K562 (cell line): ENCODE measurements at regions not wholly inside any gene's neighbourhood (a gene's known extent, or its start where the extent isn't known, plus 50 kb on each side); places are given as distances from the start of the nearest gene placed in this dataset.

Source experiments
- YY1 ChIP-seq, 3 experiments: IDR thresholded peaks; 2 replicates each; pipeline ENCODE4 v1.6.1; 2011; ENCODE audit warnings: low read length in 2 of 3, mild to moderate bottlenecking in 2 of 3, moderate library complexity in 2 of 3, borderline replicate concordance in 1 of 3, control low read depth in 1 of 3, low read depth in 1 of 3; ENCODE audit not compliant: insufficient read depth in 3 of 3, insufficient replicate concordance in 2 of 3, control insufficient read depth in 1 of 3, insufficient read length in 1 of 3; ENCODE audit errors: extremely low read depth in 1 of 3
- TF ChIP-seq, protein P1 (sequence below): fragments of 250-450 bp; sonication (Bioruptor Pico); IDR thresholded peaks from 2 replicates; pipeline ENCODE4 v1.4.0; 2020; ENCODE audit warnings: mild to moderate bottlenecking, moderate library complexity, borderline replicate concordance
- TF ChIP-seq, protein P2 (sequence below): fragments of 450-650 bp; formaldehyde crosslinking; IDR thresholded peaks from 2 replicates; pipeline ENCODE4 v1.4.0; 2020; ENCODE audit warnings: mild to moderate bottlenecking, moderate library complexity
- TF ChIP-seq, protein P3 (sequence below): fragments of 250-450 bp; sonication (Bioruptor Pico); IDR thresholded peaks from 2 replicates; pipeline ENCODE4 v1.5.0; 2021
- TF ChIP-seq, protein P4 (sequence below): fragments of 250-450 bp; sonication (Bioruptor Pico); IDR thresholded peaks from 2 replicates; pipeline ENCODE4 v1.5.0; 2020; ENCODE audit warnings: mild to moderate bottlenecking

DNA sequence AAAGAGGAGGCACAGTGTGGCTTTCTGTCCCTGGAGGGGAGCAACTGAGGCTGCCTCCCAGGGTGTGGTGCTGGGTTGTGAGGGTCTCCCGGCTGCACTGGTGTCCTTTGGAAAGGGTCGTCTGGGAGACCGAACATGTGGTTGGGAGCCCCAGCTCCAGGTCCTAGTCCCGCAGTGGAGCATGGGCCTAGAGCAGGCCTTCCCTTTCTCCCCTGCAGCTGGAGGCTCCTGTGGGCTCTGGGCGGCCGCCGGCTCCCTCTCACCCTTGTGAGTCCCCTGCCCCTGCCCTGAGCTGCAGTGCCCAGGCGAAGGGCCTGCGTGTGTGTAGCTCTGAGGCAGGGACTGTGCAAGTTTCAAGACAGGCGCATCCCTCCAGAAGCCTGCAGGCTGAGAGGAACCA, 1492.7 kb downstream of the BRD1 start (continued):
- TF ChIP-seq, protein P1, sequence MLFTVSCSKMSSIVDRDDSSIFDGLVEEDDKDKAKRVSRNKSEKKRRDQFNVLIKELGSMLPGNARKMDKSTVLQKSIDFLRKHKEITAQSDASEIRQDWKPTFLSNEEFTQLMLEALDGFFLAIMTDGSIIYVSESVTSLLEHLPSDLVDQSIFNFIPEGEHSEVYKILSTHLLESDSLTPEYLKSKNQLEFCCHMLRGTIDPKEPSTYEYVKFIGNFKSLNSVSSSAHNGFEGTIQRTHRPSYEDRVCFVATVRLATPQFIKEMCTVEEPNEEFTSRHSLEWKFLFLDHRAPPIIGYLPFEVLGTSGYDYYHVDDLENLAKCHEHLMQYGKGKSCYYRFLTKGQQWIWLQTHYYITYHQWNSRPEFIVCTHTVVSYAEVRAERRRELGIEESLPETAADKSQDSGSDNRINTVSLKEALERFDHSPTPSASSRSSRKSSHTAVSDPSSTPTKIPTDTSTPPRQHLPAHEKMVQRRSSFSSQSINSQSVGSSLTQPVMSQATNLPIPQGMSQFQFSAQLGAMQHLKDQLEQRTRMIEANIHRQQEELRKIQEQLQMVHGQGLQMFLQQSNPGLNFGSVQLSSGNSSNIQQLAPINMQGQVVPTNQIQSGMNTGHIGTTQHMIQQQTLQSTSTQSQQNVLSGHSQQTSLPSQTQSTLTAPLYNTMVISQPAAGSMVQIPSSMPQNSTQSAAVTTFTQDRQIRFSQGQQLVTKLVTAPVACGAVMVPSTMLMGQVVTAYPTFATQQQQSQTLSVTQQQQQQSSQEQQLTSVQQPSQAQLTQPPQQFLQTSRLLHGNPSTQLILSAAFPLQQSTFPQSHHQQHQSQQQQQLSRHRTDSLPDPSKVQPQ (CRISPR knock-in tag) = no peak
- TF ChIP-seq, protein P2, sequence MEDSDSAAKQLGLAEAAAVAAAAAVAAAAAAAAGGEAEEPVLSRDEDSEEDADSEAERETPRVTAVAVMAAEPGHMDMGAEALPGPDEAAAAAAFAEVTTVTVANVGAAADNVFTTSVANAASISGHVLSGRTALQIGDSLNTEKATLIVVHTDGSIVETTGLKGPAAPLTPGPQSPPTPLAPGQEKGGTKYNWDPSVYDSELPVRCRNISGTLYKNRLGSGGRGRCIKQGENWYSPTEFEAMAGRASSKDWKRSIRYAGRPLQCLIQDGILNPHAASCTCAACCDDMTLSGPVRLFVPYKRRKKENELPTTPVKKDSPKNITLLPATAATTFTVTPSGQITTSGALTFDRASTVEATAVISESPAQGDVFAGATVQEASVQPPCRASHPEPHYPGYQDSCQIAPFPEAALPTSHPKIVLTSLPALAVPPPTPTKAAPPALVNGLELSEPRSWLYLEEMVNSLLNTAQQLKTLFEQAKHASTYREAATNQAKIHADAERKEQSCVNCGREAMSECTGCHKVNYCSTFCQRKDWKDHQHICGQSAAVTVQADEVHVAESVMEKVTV (CRISPR knock-in tag) = no peak
- TF ChIP-seq, protein P3, sequence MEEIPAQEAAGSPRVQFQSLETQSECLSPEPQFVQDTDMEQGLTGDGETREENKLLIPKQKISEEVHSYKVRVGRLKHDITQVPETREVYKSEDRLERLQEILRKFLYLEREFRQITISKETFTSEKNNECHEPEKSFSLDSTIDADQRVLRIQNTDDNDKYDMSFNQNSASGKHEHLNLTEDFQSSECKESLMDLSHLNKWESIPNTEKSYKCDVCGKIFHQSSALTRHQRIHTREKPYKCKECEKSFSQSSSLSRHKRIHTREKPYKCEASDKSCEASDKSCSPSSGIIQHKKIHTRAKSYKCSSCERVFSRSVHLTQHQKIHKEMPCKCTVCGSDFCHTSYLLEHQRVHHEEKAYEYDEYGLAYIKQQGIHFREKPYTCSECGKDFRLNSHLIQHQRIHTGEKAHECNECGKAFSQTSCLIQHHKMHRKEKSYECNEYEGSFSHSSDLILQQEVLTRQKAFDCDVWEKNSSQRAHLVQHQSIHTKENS (CRISPR knock-in tag) = no peak
- TF ChIP-seq, protein P4, sequence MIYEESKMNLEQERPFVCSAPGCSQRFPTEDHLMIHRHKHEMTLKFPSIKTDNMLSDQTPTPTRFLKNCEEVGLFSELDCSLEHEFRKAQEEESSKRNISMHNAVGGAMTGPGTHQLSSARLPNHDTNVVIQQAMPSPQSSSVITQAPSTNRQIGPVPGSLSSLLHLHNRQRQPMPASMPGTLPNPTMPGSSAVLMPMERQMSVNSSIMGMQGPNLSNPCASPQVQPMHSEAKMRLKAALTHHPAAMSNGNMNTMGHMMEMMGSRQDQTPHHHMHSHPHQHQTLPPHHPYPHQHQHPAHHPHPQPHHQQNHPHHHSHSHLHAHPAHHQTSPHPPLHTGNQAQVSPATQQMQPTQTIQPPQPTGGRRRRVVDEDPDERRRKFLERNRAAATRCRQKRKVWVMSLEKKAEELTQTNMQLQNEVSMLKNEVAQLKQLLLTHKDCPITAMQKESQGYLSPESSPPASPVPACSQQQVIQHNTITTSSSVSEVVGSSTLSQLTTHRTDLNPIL (CRISPR knock-in tag) = no peak
- no peak for TF ChIP-seq YY1 (IDR thresholded peaks at IDR 0.05; ENCODE audit: borderline replicate concordance in 1 of 3, control insufficient read depth in 1 of 3, extremely low read depth in 1 of 3, insufficient read depth in 3 of 3, insufficient read length in 1 of 3, insufficient replicate concordance in 2 of 3, low read depth in 1 of 3, low read length in 2 of 3)
